SK-N-SH treated with all-trans-retinoic acid at 6 μM for 48 hours (cell line): ENCODE measurements at regions not wholly inside any gene's neighbourhood (a gene's known extent, or its start where the extent isn't known, plus 50 kb on each side); places are given as distances from the start of the nearest gene placed in this dataset.

ENCODE experiments used
- ATAC-seq: fragments of 200-7000 bp; cut with Tn5 transposase; 3 replicates; pipeline ENCODE4 v1.9.1; 2020; ENCODE audit warnings: mild to moderate bottlenecking, moderate library complexity
- ARNTL ChIP-seq: fragments of 450-650 bp; formaldehyde crosslinking; IDR thresholded peaks from 2 replicates; pipeline ENCODE4 v1.5.0; 2020; ENCODE audit warnings: low read depth, mild to moderate bottlenecking, moderate library complexity, borderline replicate concordance
- BACH2 ChIP-seq: fragments of 250-450 bp; sonication (Bioruptor Pico); IDR thresholded peaks from 2 replicates; pipeline ENCODE4 v1.9.0; 2021; ENCODE audit warnings: mild to moderate bottlenecking, borderline replicate concordance
- CREB5 ChIP-seq: fragments of 250-450 bp; sonication (Bioruptor Pico); IDR thresholded peaks from 2 replicates; pipeline ENCODE4 v1.5.1; 2020; ENCODE audit warnings: low read depth, mild to moderate bottlenecking, moderate library complexity
- CSDC2 ChIP-seq: fragments of 250-450 bp; sonication (Bioruptor Pico); IDR thresholded peaks from 2 replicates; pipeline ENCODE4 v1.5.0; 2020; ENCODE audit warnings: mild to moderate bottlenecking, moderate library complexity
- ISL1 ChIP-seq: fragments of 250-450 bp; sonication (Bioruptor Pico); IDR thresholded peaks from 2 replicates; pipeline ENCODE4 v2.1.2; 2022; ENCODE audit warnings: mild to moderate bottlenecking, moderate library complexity
- OSR1 ChIP-seq: fragments of 250-450 bp; sonication (Bioruptor Pico); IDR thresholded peaks from 2 replicates; pipeline ENCODE4 v1.8.0; 2022; ENCODE audit warnings: moderate library complexity, mild to moderate bottlenecking, inconsistent platforms
- PPARA ChIP-seq: fragments of 250-450 bp; sonication (Bioruptor Pico); IDR thresholded peaks from 2 replicates; pipeline ENCODE4 v1.5.0; 2020; ENCODE audit warnings: mild to moderate bottlenecking, borderline replicate concordance
- TCF4 ChIP-seq: fragments of 250-450 bp; sonication (Bioruptor Pico); IDR thresholded peaks from 2 replicates; pipeline ENCODE4 v1.8.0; 2021; ENCODE audit warnings: mild to moderate bottlenecking, moderate library complexity, borderline replicate concordance
- TSHZ2 ChIP-seq: fragments of 250-450 bp; sonication (Bioruptor Pico); IDR thresholded peaks from 2 replicates; pipeline ENCODE4 v1.5.0; 2020; ENCODE audit warnings: mild to moderate bottlenecking, moderate library complexity
- ZC3H10 ChIP-seq: fragments of 250-450 bp; sonication (Bioruptor Pico); IDR thresholded peaks from 2 replicates; pipeline ENCODE4 v1.5.1; 2021; ENCODE audit warnings: mild to moderate bottlenecking, moderate library complexity
- ZFP3 ChIP-seq: fragments of 250-450 bp; sonication (Bioruptor Pico); IDR thresholded peaks from 2 replicates; pipeline ENCODE4 v1.5.0; 2020; ENCODE audit warnings: mild to moderate bottlenecking, moderate library complexity
- ZFP30 ChIP-seq: fragments of 450-650 bp; formaldehyde crosslinking; IDR thresholded peaks from 2 replicates; pipeline ENCODE4 v1.5.0; 2022; ENCODE audit warnings: mild to moderate bottlenecking, moderate library complexity
- ZNF8 ChIP-seq: fragments of 450-650 bp; formaldehyde crosslinking; IDR thresholded peaks from 2 replicates; pipeline ENCODE4 v1.5.0; 2020; ENCODE audit warnings: mild to moderate bottlenecking, moderate library complexity

- TF ChIP-seq PPARA: no peak
- TF ChIP-seq ZC3H10 (CRISPR knock-in tag): no peak
- no peak for TF ChIP-seq ZFP30 (CRISPR knock-in tag)
- no peak for TF ChIP-seq ARNTL (CRISPR knock-in tag)
- no peak for TF ChIP-seq TCF4 (CRISPR knock-in tag)
- no peak for TF ChIP-seq CREB5 (CRISPR knock-in tag)
- no peak for TF ChIP-seq ZFP3 (CRISPR knock-in tag)
- no peak for TF ChIP-seq OSR1 (CRISPR knock-in tag)
- no peak for TF ChIP-seq CSDC2
- TF ChIP-seq TSHZ2 (CRISPR knock-in tag): no peak
- TF ChIP-seq BACH2 (CRISPR knock-in tag): no peak
- no peak for TF ChIP-seq ISL1
- ATAC-seq: no peak
Observed at GRCh38 chr12:118925407-118925806, 55.9 kb upstream of the SRRM4 start.

DNA sequence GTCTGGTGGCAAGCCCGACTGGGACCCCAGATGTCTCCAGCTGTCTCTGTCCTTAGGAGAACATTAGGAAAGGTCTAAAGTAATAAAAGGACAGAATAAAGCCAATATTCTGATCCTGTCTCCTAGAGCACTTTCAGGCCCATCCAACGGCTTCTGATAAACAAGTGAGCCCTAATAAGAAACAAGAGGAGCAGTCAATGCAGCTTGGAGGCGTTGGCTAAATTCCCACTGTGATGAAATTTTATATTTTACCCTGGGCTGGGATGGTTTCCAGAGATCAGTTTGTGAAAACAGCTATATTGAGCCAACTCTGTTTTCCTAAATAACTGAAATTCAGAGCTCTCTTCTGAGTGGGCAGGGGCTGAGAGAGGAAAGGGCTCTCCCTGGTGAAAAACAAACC is 55.5 kb upstream of the SRRM4 start:
- no peak for ATAC-seq
- no peak for TF ChIP-seq TSHZ2 (CRISPR knock-in tag)
- no peak for TF ChIP-seq ZNF8
